ENCODE measurements at regions not wholly inside any gene's neighbourhood (a gene's known extent, or its start where the extent isn't known, plus 50 kb on each side); places are given as distances from the start of the nearest gene placed in this dataset.

- no peak for TF ChIP-seq CTCF (IDR thresholded peaks at IDR 0.05)
- no peak for TF ChIP-seq EZH2 (IDR thresholded peaks at IDR 0.05; ENCODE audit: borderline replicate concordance, insufficient read depth, low read depth, low read length, poor library complexity, severe bottlenecking)
- WGBS (ENCODE audit: insufficient coverage), result 60% methylated on average over 1 of the region's 6 CpGs
These were observed 227.9 kb upstream of the SPRED2 start for GRCh38 chr2:65660340-65660739.

GRCh38 chr2:65658881-65659280 is 226.5 kb upstream of the SPRED2 start:
- H3K4me1 Mint-ChIP-seq, result no peaks in the 10 kb centered on the region
- H3K4me2 ChIP-seq (replicated peaks; ENCODE audit: low read depth, low read length, poor library complexity, severe bottlenecking), result no peak overlapping the region
- no peaks in the 10 kb centered on the region for H3K4me1 ChIP-seq (ENCODE audit: control insufficient read depth in 2 of 2, insufficient read depth in 2 of 2, low read length in 2 of 2)
- H3K36me3 ChIP-seq (replicated peaks in 1 of 2; ENCODE audit: control extremely low read depth in 1 of 2, control insufficient read depth in 1 of 2, extremely low read depth in 1 of 2, insufficient read depth in 2 of 2, low read length in 1 of 2), result no peaks in the 10 kb centered on the region
- peaks cover 39% of the 10 kb centered on the region for H3K27me3 Mint-ChIP-seq
- no peak for DNase-seq
- H4K20me1 ChIP-seq (ENCODE audit: control insufficient read depth, insufficient read depth, low read length, poor library complexity, severe bottlenecking), result no peaks in the 10 kb centered on the region
- no peak for TF ChIP-seq CTCF (IDR thresholded peaks at IDR 0.05)
- TF ChIP-seq EZH2 (IDR thresholded peaks at IDR 0.05; ENCODE audit: borderline replicate concordance, insufficient read depth, low read depth, low read length, poor library complexity, severe bottlenecking), result no peak
- H2AFZ ChIP-seq (ENCODE audit: insufficient read depth, low read depth, low read length, poor library complexity, severe bottlenecking), result no peak overlapping the region
- no peak for ATAC-seq (ENCODE audit: low read depth)
- H3K4me3 Mint-ChIP-seq, result no peak overlapping the region
- H3K9ac ChIP-seq (ENCODE audit: low read length), result no peak overlapping the region
- H3K27ac ChIP-seq (ENCODE audit: low read length in 2 of 2), result no peak overlapping the region
- no peaks in the 10 kb centered on the region for H3K79me2 ChIP-seq (ENCODE audit: control insufficient read depth, insufficient read depth, low read length)
- WGBS (ENCODE audit: insufficient coverage), result 92% methylated on average over 2 of the region's 2 CpGs
- no peak overlapping the region for H3K27ac Mint-ChIP-seq
- ChIA-PET CTCF (no interaction called here), POLR2A (no interaction called here)
- intact Hi-C loops (cut with micrococcal nuclease), result no loop called here
- H3K9me3 Mint-ChIP-seq (ENCODE audit: insufficient read depth), result no peaks in the 10 kb centered on the region
- H3K4me3 ChIP-seq (ENCODE audit: control extremely low read depth in 1 of 5, extremely low read depth in 1 of 5, insufficient read depth in 1 of 5, low read depth in 2 of 5, low read length in 4 of 5), result no peak overlapping the region
- peaks cover 0 to under 1% (median 0%) of the 10 kb centered on the region in 4 experiments for H3K27me3 ChIP-seq (replicated peaks in 1 of 4; ENCODE audit: control extremely low read depth in 1 of 4, control insufficient read depth in 3 of 4, insufficient read depth in 4 of 4, low read length in 3 of 4)
- H3K9me3 ChIP-seq (ENCODE audit: control extremely low read depth in 1 of 3, control insufficient read depth in 2 of 3, insufficient read depth in 1 of 3, low read length in 2 of 3), result no peaks in the 10 kb centered on the region

More at GRCh38 chr2:65660340-65660739, 227.9 kb upstream of the SPRED2 start:
- intact Hi-C loops (cut with micrococcal nuclease), result no loop called here
- H3K4me1 Mint-ChIP-seq, result no peaks in the 10 kb centered on the region
- H3K4me3 ChIP-seq (ENCODE audit: control extremely low read depth in 1 of 5, extremely low read depth in 1 of 5, insufficient read depth in 1 of 5, low read depth in 2 of 5, low read length in 4 of 5), result no peak overlapping the region
- no peaks in the 10 kb centered on the region for H3K9me3 Mint-ChIP-seq (ENCODE audit: insufficient read depth)
- no peaks in the 10 kb centered on the region for H3K9me3 ChIP-seq (ENCODE audit: control extremely low read depth in 1 of 3, control insufficient read depth in 2 of 3, insufficient read depth in 1 of 3, low read length in 2 of 3)
- ChIA-PET POLR2A (no interaction called here), CTCF (no interaction called here)
- H3K27me3 Mint-ChIP-seq, result peaks cover 40% of the 10 kb centered on the region
- no peaks in the 10 kb centered on the region for H3K36me3 ChIP-seq (replicated peaks in 1 of 2; ENCODE audit: control extremely low read depth in 1 of 2, control insufficient read depth in 1 of 2, extremely low read depth in 1 of 2, insufficient read depth in 2 of 2, low read length in 1 of 2)
- H3K79me2 ChIP-seq (ENCODE audit: control insufficient read depth, insufficient read depth, low read length), result no peaks in the 10 kb centered on the region
- no peaks in the 10 kb centered on the region for H3K4me1 ChIP-seq (ENCODE audit: control insufficient read depth in 2 of 2, insufficient read depth in 2 of 2, low read length in 2 of 2)
- H2AFZ ChIP-seq (ENCODE audit: insufficient read depth, low read depth, low read length, poor library complexity, severe bottlenecking), result no peak overlapping the region
- H4K20me1 ChIP-seq (ENCODE audit: control insufficient read depth, insufficient read depth, low read length, poor library complexity, severe bottlenecking), result no peaks in the 10 kb centered on the region
- peaks cover 0 to 5% (median 0%) of the 10 kb centered on the region in 4 experiments for H3K27me3 ChIP-seq (replicated peaks in 1 of 4; ENCODE audit: control extremely low read depth in 1 of 4, control insufficient read depth in 3 of 4, insufficient read depth in 4 of 4, low read length in 3 of 4)
- H3K4me2 ChIP-seq (replicated peaks; ENCODE audit: low read depth, low read length, poor library complexity, severe bottlenecking), result no peak overlapping the region
- DNase-seq, result no peak
- ATAC-seq (ENCODE audit: low read depth), result no peak
- no peak overlapping the region for H3K9ac ChIP-seq (ENCODE audit: low read length)
- no peak overlapping the region for H3K27ac Mint-ChIP-seq
- H3K27ac ChIP-seq (ENCODE audit: low read length in 2 of 2), result no peak overlapping the region
- no peak overlapping the region for H3K4me3 Mint-ChIP-seq

All from B cell (primary cell).